GM12878 (cell line): ENCODE measurements at regions not wholly inside any gene's neighbourhood (a gene's known extent, or its start where the extent isn't known, plus 50 kb on each side); places are given as distances from the start of the nearest gene placed in this dataset.

Source experiments
- ATAC-seq: fragments of 200-7000 bp; cut with Tn5 transposase; 3 replicates; pipeline ENCODE4 v1.9.1; 2020; ENCODE audit warnings: mild to moderate bottlenecking, moderate library complexity
- BruUV-seq: library from RNA; stranded (reverse); fragments of 400-500 nt; replicated peaks from 2 replicates; lab custom pipeline; 2021; lab: Mats Ljungman, UMichigan
- CTCF ChIA-PET: fragments of 300-600 bp; sonication (Branson Sonifier 250); formaldehyde crosslinking; extraction: SDS; loops from one replicate; lab custom pipeline; 2021; ENCODE audit warnings: inconsistent platforms; lab: Yijun Ruan, JAX
- POLR2A ChIA-PET: fragments of 350-600 bp; formaldehyde crosslinking; extraction: SDS; loops from one replicate; lab custom pipeline; 2021; ENCODE audit warnings: inconsistent platforms; lab: Charles Lee
- RAD21 ChIA-PET: fragments of 300-600 bp; sonication (Branson Sonifier 250); formaldehyde crosslinking; loops from one replicate; lab custom pipeline; 2023; ENCODE audit warnings: antibody characterized with exemption; ENCODE audit not compliant: unreplicated experiment; lab: Charles Lee
- SMC1A ChIA-PET: fragments of 300-600 bp; sonication (Branson Sonifier 250); formaldehyde crosslinking; loops from one replicate; lab custom pipeline; 2023; ENCODE audit not compliant: unreplicated experiment, uncharacterized antibody; lab: Charles Lee
- DNase-seq: peaks from one replicate; pipeline ENCODE4 v3.0.0-alpha.2; 2011; ENCODE audit warnings: low read depth, low spot score
- FAIRE-seq: peaks from 3 replicates; lab custom pipeline; 2011; peaks lifted over from hg19 to GRCh38; lab: Jason Lieb, UNC
- H2AFZ ChIP-seq: 2 replicates; pipeline ENCODE4 v1.6.0; 2011; ENCODE audit warnings: low read depth, low read length, control low read depth; ENCODE audit not compliant: control insufficient read depth
- H3K27ac ChIP-seq: 2 replicates; pipeline ENCODE4 v1.5.1; 2011; ENCODE audit warnings: control low read depth; ENCODE audit not compliant: control insufficient read depth, insufficient read depth
- H3K27me3 ChIP-seq, 2 experiments: replicated peaks in 1 of 2; 2 replicates each; pipeline versions ENCODE4 v1.6.0 to v1.6.1; 2011; ENCODE audit warnings: low read length in 1 of 2; ENCODE audit not compliant: control insufficient read depth in 2 of 2, insufficient read depth in 2 of 2
- H3K36me3 ChIP-seq, 2 experiments: 2 replicates each; pipeline ENCODE4 v1.5.1; 2011; ENCODE audit warnings: low read length in 1 of 2; ENCODE audit not compliant: control insufficient read depth in 2 of 2, insufficient read depth in 2 of 2
- H3K4me1 ChIP-seq: 2 replicates; pipeline ENCODE4 v1.6.1; 2011; ENCODE audit warnings: mild to moderate bottlenecking, low read length, moderate library complexity, mixed read lengths; ENCODE audit not compliant: control insufficient read depth, insufficient read depth
- H3K4me2 ChIP-seq: 2 replicates; pipeline ENCODE4 v1.6.0; 2011; ENCODE audit warnings: control low read depth; ENCODE audit not compliant: control insufficient read depth, insufficient read depth
- H3K4me3 ChIP-seq: fragments of 200-600 bp; sonication (generic); 2 replicates; pipeline ENCODE4 v1.5.1; 2016
- H3K79me2 ChIP-seq: 2 replicates; pipeline ENCODE4 v1.6.0; 2011; ENCODE audit warnings: low read length; ENCODE audit not compliant: control insufficient read depth, insufficient read depth
- H3K9ac ChIP-seq: 2 replicates; pipeline ENCODE4 v1.8.0; 2011; ENCODE audit warnings: low read length, control low read depth, mixed read lengths; ENCODE audit not compliant: control insufficient read depth, insufficient read depth
- H3K9me3 ChIP-seq: replicated peaks from 3 replicates; pipeline ENCODE4 v1.5.1; 2011; ENCODE audit warnings: mild to moderate bottlenecking, low read length; ENCODE audit not compliant: control insufficient read depth, insufficient read depth
- H4K20me1 ChIP-seq: 2 replicates; pipeline ENCODE4 v1.6.0; 2011; ENCODE audit not compliant: control insufficient read depth, insufficient read depth
- BCL3 ChIP-seq: IDR thresholded peaks from 2 replicates; pipeline ENCODE4 v1.6.1; 2011; ENCODE audit warnings: borderline replicate concordance, low read depth, mild to moderate bottlenecking, moderate library complexity, low read length; ENCODE audit not compliant: insufficient read depth, poor library complexity, severe bottlenecking
- BRCA1 ChIP-seq: IDR thresholded peaks from 2 replicates; pipeline ENCODE4 v1.6.1; 2011; ENCODE audit warnings: low read depth, low read length, improper control_type of control experiment
- CBX3 ChIP-seq: fragments of 200-600 bp; sonication (generic); IDR thresholded peaks from 2 replicates; pipeline ENCODE4 v1.6.1; 2016; ENCODE audit warnings: low read depth, borderline replicate concordance
- E4F1 ChIP-seq: fragments of 450-650 bp; IDR thresholded peaks from 2 replicates; pipeline ENCODE4 v1.6.1; 2018; ENCODE audit warnings: borderline replicate concordance, mild to moderate bottlenecking; ENCODE audit not compliant: partially characterized antibody
- EGR1 ChIP-seq, 2 experiments: IDR thresholded peaks; 1 replicate in 1 of 2; 2 replicates in 1 of 2; pipeline ENCODE4 v1.6.1; 2011 to 2012; ENCODE audit warnings: low read depth in 2 of 2, low read length in 2 of 2, borderline replicate concordance in 1 of 2, mild to moderate bottlenecking in 1 of 2, moderate library complexity in 1 of 2
- LARP7 ChIP-seq: fragments of 450-650 bp; IDR thresholded peaks from 2 replicates; pipeline ENCODE4 v1.6.1; 2017; ENCODE audit warnings: mild to moderate bottlenecking
- POLR2AphosphoS5 ChIP-seq: IDR thresholded peaks from 2 replicates; pipeline ENCODE4 v1.6.1; 2011; ENCODE audit warnings: mild to moderate bottlenecking, low read length, inconsistent platforms
- SKIL ChIP-seq: fragments of 450-650 bp; IDR thresholded peaks from 2 replicates; pipeline ENCODE4 v1.6.1; 2017; ENCODE audit warnings: mild to moderate bottlenecking, low read depth, inconsistent platforms; ENCODE audit not compliant: poor library complexity, severe bottlenecking
- USF2 ChIP-seq: IDR thresholded peaks from 2 replicates; pipeline ENCODE4 v1.6.1; 2011; ENCODE audit warnings: low read depth, low read length, improper control_type of control experiment, borderline replicate concordance
- YBX1 ChIP-seq: fragments of 450-650 bp; IDR thresholded peaks from 2 replicates; pipeline ENCODE4 v1.6.1; 2016; ENCODE audit warnings: antibody characterized with exemption
- ZBTB4 ChIP-seq: fragments of 450-650 bp; formaldehyde crosslinking; IDR thresholded peaks from 2 replicates; pipeline ENCODE4 v1.4.0; 2022; ENCODE audit warnings: mild to moderate bottlenecking, moderate library complexity
- ZNF622 ChIP-seq: fragments of 450-650 bp; IDR thresholded peaks from 2 replicates; pipeline ENCODE4 v1.6.1; 2017; ENCODE audit warnings: mild to moderate bottlenecking, inconsistent platforms
- WGBS: methylation state at CpG from one replicate; pipeline ENCODE4 v1.1.6; 2016; ENCODE audit warnings: low lambda C conversion rate; ENCODE audit not compliant: insufficient replicate concordance, insufficient coverage; ENCODE audit errors: missing lambda C conversion rate; 5-methylcytosine and 5-hydroxymethylcytosine counted together
- in situ Hi-C: fragments of 300-500 bp; cut with MboI; formaldehyde crosslinking; loops from 9 replicates; pipeline ENCODE4 v1.14.3; 2018; ENCODE audit warnings: mixed read lengths
- intact Hi-C: fragments of 100-400 bp; cut with micrococcal nuclease; formaldehyde crosslinking; loops from one replicate; pipeline ENCODE4 v1.14.2; 2022; ENCODE audit not compliant: unreplicated experiment

- intact Hi-C loops (no loop called here), in situ Hi-C loops (no loop called here)
- RAD21 ChIA-PET, result no interaction called here
- Histone ChIP-seq H3K4me1 (no peaks in the 10 kb centered on the region), H3K36me3 (no peaks in the 10 kb centered on the region), H3K9me3 (no peaks in the 10 kb centered on the region; the same call in 1 of the 3 replicates), H4K20me1 (no peaks in the 10 kb centered on the region), H3K27ac (no peak overlapping the region), H3K79me2 (no peaks in the 10 kb centered on the region), H3K4me2 (no peak overlapping the region), H2AFZ (no peak overlapping the region), H3K27me3 (peaks cover 0 to 2% of the 10 kb centered on the region in 2 experiments; a peak in 1 of 4 replicates), H3K4me3 (no peak overlapping the region), H3K9ac (no peak overlapping the region)
- ATAC-seq, result no peak
- 0% methylated on average over 1 of the region's 1 CpG for WGBS
- POLR2A ChIA-PET, result no interaction called here
- CTCF ChIA-PET, result no interaction called here
- no peak for DNase-seq
- no peak for FAIRE-seq
- SMC1A ChIA-PET, result no interaction called here
- BruUV-seq, result no TSS peak
- TF ChIP-seq CBX3, result no peak
- no peak for TF ChIP-seq POLR2AphosphoS5
- no peak for TF ChIP-seq SKIL
- no peak for TF ChIP-seq BRCA1
- TF ChIP-seq EGR1 (IDR thresholded peaks at IDR 0.05; ENCODE audit: borderline replicate concordance in 1 of 2, low read depth in 2 of 2, low read length in 2 of 2), result no peak
- no peak for TF ChIP-seq YBX1
- no peak for TF ChIP-seq ZBTB4 (CRISPR knock-in tag)
- TF ChIP-seq ZNF622, result no peak
- no peak for TF ChIP-seq BCL3
- TF ChIP-seq LARP7, result no peak
- TF ChIP-seq USF2, result no peak
- no peak for TF ChIP-seq E4F1
Observed at GRCh38 chr2:144606466-144607095, 86.7 kb upstream of the ZEB2 start.
